A549 (cell line): ENCODE measurements at regions not wholly inside any gene's neighbourhood (a gene's known extent, or its start where the extent isn't known, plus 50 kb on each side); places are given as distances from the start of the nearest gene placed in this dataset.

Experiments
- ATAC-seq, 2 experiments: fragments of 200-7000 bp in 1 of 2; fragments of >200 bp in 1 of 2; cut with Nextera tagmentation in 1 of 2; cut with Tn5 transposase in 1 of 2; 3 replicates each; pipeline versions ENCODE4 v1.8.0 to v1.9.1; 2018 to 2020; ENCODE audit warnings: mild to moderate bottlenecking in 1 of 2, moderate library complexity in 1 of 2
- CTCF ChIA-PET: fragments of 300-600 bp; sonication (Branson Sonifier 250); formaldehyde crosslinking; extraction: SDS; loops from one replicate; lab custom pipeline; 2021; ENCODE audit warnings: antibody characterized with exemption, inconsistent platforms; lab: Yijun Ruan, JAX
- POLR2A ChIA-PET: fragments of 350-600 bp; formaldehyde crosslinking; extraction: SDS; loops from one replicate; lab custom pipeline; 2021; ENCODE audit warnings: antibody characterized with exemption, inconsistent platforms; lab: Yijun Ruan, JAX
- DNase-seq, 2 experiments: peaks; one replicate each; pipeline versions ENCODE4 v3.0.0 to v3.0.0-alpha.2; 2011 to 2016; ENCODE audit warnings: low read depth in 1 of 2, low spot score in 1 of 2
- FAIRE-seq: peaks from 2 replicates; lab custom pipeline; 2011; peaks lifted over from hg19 to GRCh38; lab: Jason Lieb, UNC
- H3K27ac ChIP-seq, 2 experiments: fragments of >200 bp; sonication (Bioruptor Twin); formaldehyde crosslinking; 3 replicates each; pipeline ENCODE4 v1.5.1; 2016 to 2017
- H3K4me1 ChIP-seq: fragments of >200 bp; sonication (Bioruptor Twin); formaldehyde crosslinking; 3 replicates; pipeline ENCODE4 v1.6.1; 2016
- H3K4me2 ChIP-seq: fragments of >200 bp; sonication (Bioruptor Twin); formaldehyde crosslinking; 3 replicates; pipeline ENCODE4 v1.6.1; 2016
- H3K4me3 ChIP-seq: fragments of >200 bp; sonication (Bioruptor Twin); formaldehyde crosslinking; 3 replicates; pipeline ENCODE4 v1.5.1; 2016
- H3K9me3 ChIP-seq: fragments of >200 bp; sonication (Bioruptor Twin); formaldehyde crosslinking; 3 replicates; pipeline ENCODE4 v1.6.1; 2016
- BHLHE40 ChIP-seq: IDR thresholded peaks from 2 replicates; pipeline ENCODE4 v1.6.1; 2012; ENCODE audit warnings: low read depth, low read length, inconsistent platforms
- CBX8 ChIP-seq: fragments of 200-600 bp; sonication (generic); IDR thresholded peaks from 2 replicates; pipeline ENCODE4 v1.6.1; 2016
- CEBPB ChIP-seq, 2 experiments: fragments of >200 bp in 1 of 2; sonication (Bioruptor Twin) in 1 of 2; formaldehyde crosslinking in 1 of 2; IDR thresholded peaks; 2 replicates each; pipeline ENCODE4 v1.6.1; 2012 to 2016
- EHMT2 ChIP-seq: fragments of 200-600 bp; sonication (generic); IDR thresholded peaks from 2 replicates; pipeline ENCODE4 v1.6.1; 2016; ENCODE audit warnings: antibody characterized with exemption, low read depth, mild to moderate bottlenecking, moderate library complexity
- FOSB ChIP-seq: fragments of 250-450 bp; sonication (Bioruptor Pico); IDR thresholded peaks from 2 replicates; pipeline ENCODE4 v1.5.0; 2020; ENCODE audit warnings: mild to moderate bottlenecking, moderate library complexity
- FOXS1 ChIP-seq: fragments of 250-450 bp; sonication (Bioruptor Pico); IDR thresholded peaks from 2 replicates; pipeline ENCODE4 v1.5.0; 2020; ENCODE audit warnings: mild to moderate bottlenecking, moderate library complexity
- GATA3 ChIP-seq: IDR thresholded peaks from 2 replicates; pipeline ENCODE4 v1.6.1; 2012; ENCODE audit warnings: borderline replicate concordance
- HDAC2 ChIP-seq: fragments of 200-600 bp; sonication (generic); IDR thresholded peaks from 2 replicates; pipeline ENCODE4 v1.6.1; 2016
- HOXA7 ChIP-seq: fragments of 250-450 bp; sonication (Bioruptor Pico); IDR thresholded peaks from 2 replicates; pipeline ENCODE4 v1.5.0; 2020; ENCODE audit warnings: mild to moderate bottlenecking, moderate library complexity
- HOXB13 ChIP-seq: fragments of 250-450 bp; sonication (Bioruptor Pico); IDR thresholded peaks from 2 replicates; pipeline ENCODE4 v1.5.0; 2020; ENCODE audit warnings: low read depth, mild to moderate bottlenecking, moderate library complexity
- KDM5A ChIP-seq: fragments of 200-600 bp; sonication (generic); IDR thresholded peaks from 2 replicates; pipeline ENCODE4 v1.6.1; 2016; ENCODE audit warnings: antibody characterized with exemption, mild to moderate bottlenecking
- MAFK ChIP-seq: fragments of 450-650 bp; IDR thresholded peaks from 2 replicates; pipeline ENCODE4 v1.6.1; 2014; ENCODE audit not compliant: partially characterized antibody
- MYC ChIP-seq: IDR thresholded peaks from 2 replicates; pipeline ENCODE4 v1.6.1; 2012; ENCODE audit warnings: mild to moderate bottlenecking, inconsistent platforms, low read length, improper control_type of control experiment, borderline replicate concordance
- NPAS2 ChIP-seq: fragments of 250-450 bp; sonication (Bioruptor Pico); IDR thresholded peaks from 2 replicates; pipeline ENCODE4 v1.8.0; 2022; ENCODE audit warnings: mild to moderate bottlenecking, moderate library complexity, borderline replicate concordance
- NR3C1 ChIP-seq: fragments of >200 bp; sonication (Bioruptor Twin); formaldehyde crosslinking; IDR thresholded peaks from 3 replicates; pipeline ENCODE4 v1.6.1; 2017
- RARB ChIP-seq: fragments of 250-450 bp; sonication (Bioruptor Pico); IDR thresholded peaks from 2 replicates; pipeline ENCODE4 v1.8.0; 2021; ENCODE audit warnings: mild to moderate bottlenecking, moderate library complexity
- RFX5 ChIP-seq: fragments of 450-650 bp; IDR thresholded peaks from 2 replicates; pipeline ENCODE4 v1.7.1; 2014; ENCODE audit warnings: antibody characterized with exemption, mild to moderate bottlenecking, moderate library complexity
- RNF2 ChIP-seq: fragments of 200-600 bp; sonication (generic); IDR thresholded peaks from 2 replicates; pipeline ENCODE4 v1.6.1; 2016; ENCODE audit warnings: low read depth, mild to moderate bottlenecking, antibody characterized with exemption, moderate library complexity, borderline replicate concordance
- TFCP2L1 ChIP-seq: fragments of 250-450 bp; sonication (Bioruptor Pico); IDR thresholded peaks from 2 replicates; pipeline ENCODE4 v1.5.0; 2021; ENCODE audit warnings: mild to moderate bottlenecking
- ZFP36 ChIP-seq: fragments of 450-650 bp; IDR thresholded peaks from 2 replicates; pipeline ENCODE4 v1.6.1; 2014; ENCODE audit warnings: borderline replicate concordance; ENCODE audit not compliant: partially characterized antibody
- ZSCAN20 ChIP-seq: fragments of 250-450 bp; sonication (Bioruptor Pico); IDR thresholded peaks from 2 replicates; pipeline ENCODE4 v1.8.0; 2022; ENCODE audit warnings: mild to moderate bottlenecking, moderate library complexity
- WGBS: methylation state at CpG from one replicate; pipeline ENCODE4 v1.1.6; 2017; ENCODE audit errors: missing lambda C conversion rate; 5-methylcytosine and 5-hydroxymethylcytosine counted together
- TF ChIP-seq, protein P1 (sequence below): fragments of 150-350 bp; IDR thresholded peaks from 2 replicates; pipeline ENCODE4 v1.6.1; 2014; ENCODE audit warnings: low read depth, mild to moderate bottlenecking, low read length
- TF ChIP-seq, protein P2 (sequence below): IDR thresholded peaks from 2 replicates; pipeline ENCODE4 v1.6.1; 2012
- TF ChIP-seq, protein P3 (sequence below): fragments of >200 bp; sonication (Bioruptor Twin); formaldehyde crosslinking; IDR thresholded peaks from 2 replicates; pipeline ENCODE4 v1.6.1; 2016

DNA sequence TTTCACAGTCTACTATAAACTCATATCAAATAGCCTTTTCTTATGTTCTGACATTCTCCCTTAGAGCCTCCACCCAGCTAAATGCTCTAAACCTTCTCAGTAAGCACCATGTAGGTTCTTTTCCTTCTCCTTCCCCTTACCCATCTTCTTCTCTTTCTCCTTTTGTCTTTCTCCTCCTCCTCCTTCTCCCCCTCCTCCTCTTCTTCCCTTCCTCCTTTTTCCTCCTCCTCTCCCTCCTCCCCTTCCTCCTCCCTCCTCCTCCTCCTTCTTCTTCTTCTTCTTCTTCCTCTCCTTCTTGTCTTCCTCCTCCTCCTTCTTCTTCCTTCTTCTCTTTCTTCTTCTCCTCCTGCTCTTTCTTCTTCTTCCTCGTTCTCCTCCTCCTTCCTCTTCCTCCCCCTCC is 85.2 kb upstream of the KCNAB1 start:
- CTCF ChIA-PET, result no interaction called here
- no peak for FAIRE-seq
- 0% methylated on average over 1 of the region's 1 CpG for WGBS

DNA sequence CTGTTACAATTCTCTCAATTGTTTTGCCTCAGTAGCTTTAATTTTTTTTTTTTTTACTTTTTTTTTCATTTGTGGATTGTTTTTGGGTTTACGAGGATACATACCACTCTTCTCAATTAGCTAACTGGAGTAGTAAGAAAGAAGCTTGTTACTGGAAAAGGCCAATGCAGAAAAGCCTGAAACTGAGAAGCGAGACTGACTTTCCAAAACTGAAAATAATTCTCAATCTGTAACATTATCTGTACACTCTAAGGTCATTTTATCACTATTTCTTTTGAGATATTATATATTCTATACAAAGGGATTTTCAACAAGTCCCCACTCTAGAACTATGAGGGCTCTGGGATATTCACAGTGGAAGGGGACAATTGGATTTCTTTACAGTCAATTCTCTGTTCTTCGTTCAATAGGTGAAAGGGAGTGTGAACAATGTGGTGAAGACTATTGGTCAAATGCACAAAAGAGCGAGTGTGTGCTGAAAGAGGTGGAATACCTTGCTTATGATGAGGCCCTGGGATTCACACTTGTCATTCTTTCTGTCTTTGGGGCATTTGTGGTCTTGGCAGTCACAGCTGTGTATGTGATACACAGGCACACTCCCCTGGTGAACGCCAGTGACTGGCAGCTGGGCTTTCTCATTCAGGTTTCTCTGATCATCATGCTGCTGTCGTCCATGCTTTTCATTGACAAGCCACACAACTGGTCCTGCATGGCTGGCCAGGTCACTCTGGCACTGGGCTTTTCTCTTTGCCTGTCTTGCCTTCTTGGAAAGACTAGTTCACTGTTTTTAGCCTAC is 83.9 kb upstream of the KCNAB1 start:
- POLR2A ChIA-PET, result no interaction called here
- no peak for ATAC-seq
- 52% methylated on average over 6 of the region's 6 CpGs for WGBS
- DNase-seq, result no peak
- H3K27ac ChIP-seq, result no peak overlapping the region
- no peak for TF ChIP-seq MAFK
- TF ChIP-seq, protein P1, sequence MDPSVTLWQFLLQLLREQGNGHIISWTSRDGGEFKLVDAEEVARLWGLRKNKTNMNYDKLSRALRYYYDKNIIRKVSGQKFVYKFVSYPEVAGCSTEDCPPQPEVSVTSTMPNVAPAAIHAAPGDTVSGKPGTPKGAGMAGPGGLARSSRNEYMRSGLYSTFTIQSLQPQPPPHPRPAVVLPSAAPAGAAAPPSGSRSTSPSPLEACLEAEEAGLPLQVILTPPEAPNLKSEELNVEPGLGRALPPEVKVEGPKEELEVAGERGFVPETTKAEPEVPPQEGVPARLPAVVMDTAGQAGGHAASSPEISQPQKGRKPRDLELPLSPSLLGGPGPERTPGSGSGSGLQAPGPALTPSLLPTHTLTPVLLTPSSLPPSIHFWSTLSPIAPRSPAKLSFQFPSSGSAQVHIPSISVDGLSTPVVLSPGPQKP, result no peak
- TF ChIP-seq ZFP36, result no peak
- no peak for TF ChIP-seq HOXA7 (CRISPR knock-in tag)
- TF ChIP-seq GATA3, result no peak
- no peak for TF ChIP-seq RNF2
- TF ChIP-seq, protein P2, sequence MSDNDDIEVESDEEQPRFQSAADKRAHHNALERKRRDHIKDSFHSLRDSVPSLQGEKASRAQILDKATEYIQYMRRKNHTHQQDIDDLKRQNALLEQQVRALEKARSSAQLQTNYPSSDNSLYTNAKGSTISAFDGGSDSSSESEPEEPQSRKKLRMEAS, result no peak
- TF ChIP-seq RFX5, result no peak
- TF ChIP-seq NR3C1, result no peak
- no peak for TF ChIP-seq MYC
- TF ChIP-seq TFCP2L1 (CRISPR knock-in tag), result no peak
- TF ChIP-seq CEBPB (IDR thresholded peaks at IDR 0.05), result no peak
- TF ChIP-seq FOXS1 (CRISPR knock-in tag), result no peak
- TF ChIP-seq, protein P3, sequence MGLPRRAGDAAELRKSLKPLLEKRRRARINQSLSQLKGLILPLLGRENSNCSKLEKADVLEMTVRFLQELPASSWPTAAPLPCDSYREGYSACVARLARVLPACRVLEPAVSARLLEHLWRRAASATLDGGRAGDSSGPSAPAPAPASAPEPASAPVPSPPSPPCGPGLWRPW, result no peak
- no peak for TF ChIP-seq KDM5A
- no peak for TF ChIP-seq FOSB (CRISPR knock-in tag)
- TF ChIP-seq CBX8, result no peak
- H3K4me2 ChIP-seq, result no peak overlapping the region
- FAIRE-seq, result no peak
- CTCF ChIA-PET, result interaction anchor here (0.7 kb wide), 1 partner anchor 288 kb away, joined by 3 read pairs; no protein-coding TSS in a partner anchor
- no peaks in the 10 kb centered on the region for H3K9me3 ChIP-seq
- H3K4me3 ChIP-seq, result no peak overlapping the region
- H3K4me1 ChIP-seq, result no peaks in the 10 kb centered on the region

More for the DNA sequence above, 85.2 kb upstream of the KCNAB1 start:
- TF ChIP-seq HOXA7 (CRISPR knock-in tag), result no peak
- no peak for TF ChIP-seq NR3C1
- TF ChIP-seq EHMT2, result no peak
- TF ChIP-seq ZSCAN20, result no peak
- TF ChIP-seq KDM5A, result no peak
- no peak for TF ChIP-seq NPAS2
- no peak for TF ChIP-seq HDAC2
- no peak for TF ChIP-seq BHLHE40
- H3K4me1 ChIP-seq, result no peaks in the 10 kb centered on the region
- POLR2A ChIA-PET, result no interaction called here
- H3K27ac ChIP-seq, result no peak overlapping the region
- ATAC-seq (no peak), DNase-seq (no peak)
- no peaks in the 10 kb centered on the region for H3K9me3 ChIP-seq
- no peak overlapping the region for H3K4me3 ChIP-seq
- no peak overlapping the region for H3K4me2 ChIP-seq

DNA sequence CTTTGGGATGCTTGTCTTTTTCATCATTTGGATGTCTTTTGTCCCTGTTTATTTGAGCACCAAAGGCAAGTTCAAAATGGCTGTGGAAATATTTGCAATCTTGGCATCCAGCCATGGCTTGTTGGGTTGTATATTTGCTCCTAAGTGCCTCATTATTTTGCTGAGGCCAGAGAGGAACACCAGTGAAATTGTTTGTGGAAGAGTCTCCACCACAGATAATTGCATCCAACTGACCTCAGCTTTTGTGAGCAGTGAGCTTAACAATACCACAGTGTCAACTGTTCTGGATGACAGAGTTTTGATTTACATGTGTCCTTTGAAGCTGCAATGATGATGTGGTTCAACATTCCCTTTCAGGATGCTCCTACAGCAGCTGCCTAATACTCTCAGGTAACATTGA is 83.0 kb upstream of the KCNAB1 start:
- H3K4me3 ChIP-seq, result no peak overlapping the region
- DNase-seq, result no peak
- no peak for FAIRE-seq
- no peaks in the 10 kb centered on the region for H3K4me1 ChIP-seq
- H3K27ac ChIP-seq, result no peak overlapping the region
- no peak overlapping the region for H3K4me2 ChIP-seq
- CTCF ChIA-PET, result interaction anchor here (0.6 kb wide), 1 partner anchor 8 kb away, joined by 3 read pairs; no protein-coding TSS in a partner anchor
- no peak for ATAC-seq
- TF ChIP-seq RARB (CRISPR knock-in tag), result no peak
- no peak for TF ChIP-seq TFCP2L1 (CRISPR knock-in tag)
- no peak for TF ChIP-seq HOXB13
- TF ChIP-seq MAFK, result no peak
- TF ChIP-seq ZFP36, result no peak
- no peaks in the 10 kb centered on the region for H3K9me3 ChIP-seq
- POLR2A ChIA-PET, result no interaction called here
